ENCODE measurements at regions not wholly inside any gene's neighbourhood (a gene's known extent, or its start where the extent isn't known, plus 50 kb on each side); places are given as distances from the start of the nearest gene placed in this dataset.

DNA sequence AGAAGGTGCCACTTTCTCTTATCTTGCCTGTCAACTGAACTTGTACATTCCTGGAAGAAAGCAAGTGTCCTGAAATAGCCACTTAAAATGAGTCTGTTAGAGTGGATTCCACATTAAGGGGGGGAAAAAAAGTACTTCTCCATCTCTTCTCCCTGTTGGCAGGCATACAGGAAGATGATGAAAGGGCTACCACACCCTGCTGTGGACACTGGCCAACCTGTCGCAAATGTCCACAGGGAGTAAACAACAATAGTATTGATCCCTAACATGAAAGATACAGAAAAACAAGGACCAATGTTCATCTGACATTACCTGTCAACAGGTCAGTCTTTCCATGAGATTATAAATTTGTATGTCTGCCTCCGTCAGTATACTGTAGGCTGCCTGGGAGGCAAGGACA is 265.1 kb upstream of the MAP3K1 start:
- no peak for DNase-seq

DNA sequence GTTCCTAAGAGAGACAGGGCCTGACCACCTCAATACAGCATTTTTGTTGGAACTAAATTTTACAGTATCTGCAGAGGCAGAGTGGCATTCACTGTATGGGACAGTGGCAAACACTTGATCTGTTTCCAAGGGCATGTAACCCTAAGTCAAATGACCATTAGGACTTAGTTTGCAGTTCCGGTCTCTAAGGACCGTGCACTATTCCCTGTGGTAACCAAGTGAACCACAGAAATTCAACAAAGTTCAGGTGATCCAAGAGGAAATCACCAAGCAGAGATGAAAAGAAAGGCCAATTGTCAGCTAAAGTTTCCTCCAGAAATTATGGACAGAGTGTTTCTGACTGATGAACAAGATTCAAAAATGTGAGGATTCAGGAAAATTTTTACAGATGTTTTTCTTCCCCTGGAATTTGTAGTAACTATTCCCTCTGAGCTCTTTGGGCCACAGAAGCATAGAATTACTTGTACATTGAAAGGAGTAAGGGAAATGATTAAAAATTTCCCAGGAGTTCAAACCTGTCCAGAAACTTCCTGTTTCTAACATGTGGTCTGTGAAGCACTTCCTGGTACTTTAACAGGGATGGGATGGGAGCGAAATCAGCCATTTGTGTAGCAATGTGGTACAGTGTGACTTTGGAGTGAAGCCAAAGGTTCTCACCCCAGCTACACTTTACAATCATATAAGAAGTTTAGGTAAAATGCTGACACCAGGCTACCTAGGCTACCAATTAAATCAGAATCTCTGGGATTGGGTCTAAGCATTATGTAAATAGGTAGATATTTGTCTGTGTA is 266.1 kb upstream of the MAP3K1 start:
- no peak for DNase-seq

DNA sequence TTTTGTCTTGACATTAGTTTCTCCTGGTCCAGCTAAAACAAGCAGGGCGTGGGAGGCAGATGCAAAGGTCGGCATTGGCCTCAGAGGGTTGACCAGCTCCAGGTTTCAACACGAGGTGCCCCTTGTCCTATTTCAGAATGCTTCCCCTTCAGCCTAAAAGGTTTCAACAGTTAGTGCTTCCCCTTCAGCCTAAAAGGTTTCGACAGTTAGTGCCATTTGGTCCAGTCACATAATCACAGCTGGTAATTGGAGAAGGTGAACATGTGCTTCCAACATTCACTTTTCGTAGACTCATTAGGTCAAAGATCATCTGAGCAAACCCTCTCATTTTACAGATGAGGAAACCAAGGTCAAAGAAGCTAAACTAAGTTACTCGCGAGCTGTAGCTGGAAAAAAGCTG is 270.3 kb upstream of the MAP3K1 start:
- DNase-seq = no peak

GRCh38 chr5:56543441-56544388 is 271.6 kb upstream of the MAP3K1 start:
- no peak for DNase-seq

DNA sequence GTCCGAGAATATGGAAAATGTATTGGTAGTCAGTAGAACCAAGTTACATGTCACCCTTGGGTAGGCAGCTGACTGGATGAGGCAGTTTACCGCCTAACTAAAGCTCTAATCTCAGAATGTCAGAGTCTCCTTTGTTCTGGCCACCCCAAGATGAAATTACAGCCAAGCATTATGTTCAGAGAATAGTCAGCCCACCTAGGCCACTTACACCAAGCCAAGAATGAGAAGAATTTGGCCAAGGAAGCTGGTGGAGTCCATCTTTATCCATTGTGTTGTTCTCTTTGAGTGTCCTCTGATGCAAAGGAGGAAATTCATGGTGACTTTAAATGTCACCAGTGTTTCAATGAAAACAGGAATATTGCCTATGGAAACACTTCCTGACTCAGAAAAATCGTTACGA is 275.1 kb upstream of the MAP3K1 start:
- DNase-seq = no peak

DNA sequence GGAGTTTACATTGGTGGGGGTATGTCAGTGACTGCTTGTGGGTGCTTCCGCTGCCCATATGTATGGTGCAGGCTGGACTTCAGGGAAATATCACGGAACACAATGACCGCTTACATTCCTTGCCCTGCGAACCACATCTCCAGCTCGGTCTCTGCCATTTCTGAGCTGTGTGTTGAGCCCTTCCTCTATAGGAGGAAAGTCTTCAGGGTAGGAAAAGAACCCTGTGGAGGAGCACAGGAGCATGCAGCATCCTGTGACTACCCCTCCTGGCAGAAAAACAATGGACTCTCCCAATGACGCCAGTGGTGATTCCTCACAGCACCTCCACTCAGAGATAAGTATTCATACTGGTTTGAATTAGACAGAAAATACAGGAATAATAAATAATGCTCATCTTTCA is 276.8 kb upstream of the MAP3K1 start:
- no peak for DNase-seq

DNA sequence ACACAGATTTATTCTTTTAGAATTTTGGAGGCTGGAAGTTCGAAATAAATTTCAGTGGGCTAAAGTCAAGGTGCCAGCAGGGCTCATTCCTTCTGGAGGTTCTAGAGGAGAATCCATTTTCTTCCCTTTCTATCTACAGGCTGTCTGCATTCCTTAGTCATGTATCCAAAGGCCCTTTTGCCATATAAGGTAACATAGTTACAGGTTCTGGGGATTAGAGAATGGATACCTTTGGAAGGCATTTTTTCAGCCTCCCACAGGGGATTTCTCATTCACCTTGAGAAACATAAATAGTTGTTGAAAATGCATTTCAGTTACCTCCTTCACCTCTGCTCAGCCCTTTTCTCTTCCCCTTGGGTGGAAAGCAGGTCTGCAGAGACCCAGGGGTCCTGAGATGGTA is 280.0 kb upstream of the MAP3K1 start:
- DNase-seq = no peak

DNA sequence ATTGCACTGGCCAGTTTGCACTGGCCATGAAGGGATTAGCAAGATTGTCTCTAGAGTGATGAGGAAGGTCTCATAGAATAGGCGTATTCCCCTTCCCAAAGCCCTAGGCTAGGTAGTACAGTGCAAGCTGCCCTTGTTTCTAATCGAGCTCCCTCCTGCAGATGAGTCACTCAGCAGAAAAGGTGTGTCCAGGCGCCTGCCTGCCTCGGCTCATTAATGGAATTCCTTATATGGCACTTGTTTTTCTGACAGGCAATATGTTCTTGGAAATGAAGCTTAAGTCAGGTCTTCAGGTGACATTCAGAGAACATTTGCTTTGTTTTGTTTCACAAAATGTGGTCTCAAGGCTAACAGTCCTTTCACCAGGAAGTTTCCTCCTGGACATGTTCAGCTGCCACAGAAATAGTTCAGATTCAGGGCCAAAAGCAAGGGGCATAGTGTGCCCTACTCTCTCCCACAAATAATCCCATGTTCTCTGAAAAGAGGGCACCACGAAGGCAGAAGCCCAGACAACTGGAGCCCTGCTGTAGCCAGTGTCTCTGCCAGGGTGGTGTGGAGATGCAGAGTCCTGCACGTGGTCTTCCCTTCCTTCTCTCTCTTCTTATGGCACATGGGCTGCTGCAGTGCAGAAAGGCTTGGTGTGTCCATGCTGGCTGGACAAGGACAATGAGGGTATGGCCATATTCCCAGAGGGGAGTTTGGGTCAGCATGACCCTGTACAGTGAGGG is 281.1 kb upstream of the MAP3K1 start:
- DNase-seq = no peak

DNA sequence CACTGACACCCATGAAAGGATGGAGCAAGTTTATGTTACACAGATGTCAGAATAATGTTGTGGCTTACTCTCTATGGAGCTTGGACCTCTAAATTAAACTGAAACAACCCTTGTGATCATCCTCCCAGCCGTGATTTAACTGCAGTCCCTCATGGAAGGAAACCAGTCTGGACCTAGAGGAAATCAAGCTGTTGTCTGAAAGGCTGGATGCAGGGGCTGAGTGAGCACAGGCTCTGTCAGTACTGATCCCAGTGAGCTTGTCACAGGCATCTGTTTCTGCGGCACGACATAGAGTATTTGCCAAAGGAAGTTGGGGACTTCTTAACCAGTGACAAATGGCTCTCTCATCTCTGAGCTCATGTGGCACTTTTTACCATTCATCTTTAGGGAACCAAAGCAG is 282.9 kb upstream of the MAP3K1 start:
- no peak for DNase-seq

GRCh38 chr5:56530626-56531138 is 284.7 kb upstream of the MAP3K1 start:
- no peak for DNase-seq

DNA sequence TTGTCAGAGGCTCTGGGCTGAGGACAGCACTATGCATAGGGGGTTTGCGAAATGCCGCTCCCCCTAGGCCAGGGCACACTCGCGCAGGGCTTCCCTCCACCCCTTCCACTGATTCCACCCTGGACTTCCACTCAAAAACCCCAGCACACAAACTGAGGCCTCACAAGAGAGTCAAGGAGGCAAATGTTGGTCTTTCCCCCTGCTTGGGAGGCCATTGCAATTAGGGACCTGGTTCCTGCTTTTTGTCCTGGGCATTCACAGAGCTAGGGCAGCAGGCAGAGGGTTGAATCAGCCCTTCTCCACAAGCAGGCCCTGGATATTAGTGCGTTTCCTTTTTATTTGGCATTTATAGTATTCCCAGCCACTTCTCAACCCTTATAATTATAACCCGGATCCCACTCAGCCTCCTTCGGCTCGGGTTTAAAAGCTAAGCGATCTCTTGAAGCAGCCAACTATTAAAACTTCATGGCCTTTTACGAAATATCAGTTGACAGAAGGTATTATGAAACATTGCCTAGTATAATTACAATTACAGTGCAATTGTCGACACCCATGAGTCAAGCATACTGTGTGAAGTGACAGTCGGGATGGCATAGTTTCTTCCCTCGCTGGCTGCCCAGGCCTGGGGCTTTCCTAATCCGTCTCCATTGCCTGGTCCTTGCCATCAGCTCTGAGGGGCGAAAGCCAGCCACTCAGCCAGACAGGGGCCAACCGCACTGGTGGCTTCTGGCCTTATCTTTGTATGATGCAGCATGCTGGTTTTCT is 285.5 kb upstream of the MAP3K1 start:
- DNase-seq = no peak

GRCh38 chr5:56527174-56527573 is 288.2 kb upstream of the MAP3K1 start:
- DNase-seq = no peak

DNA sequence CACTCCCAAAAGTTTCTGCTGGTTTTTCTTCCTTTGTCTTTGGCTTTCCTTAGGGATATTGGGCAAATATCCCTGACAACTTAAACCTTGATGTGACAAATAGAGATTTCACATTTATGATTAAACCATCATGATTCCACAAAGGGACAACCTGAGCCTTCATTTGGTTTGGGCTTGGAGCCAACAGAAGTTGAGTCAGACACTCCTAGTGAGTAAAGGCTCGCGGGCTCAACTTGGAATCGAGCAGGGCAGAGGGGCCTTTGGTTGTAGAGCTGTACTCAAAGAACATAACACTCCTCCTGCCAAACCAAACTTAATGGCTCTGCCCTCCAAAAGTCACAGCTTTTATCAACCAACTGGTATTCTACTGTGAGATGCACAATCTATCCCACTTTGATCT is 290.2 kb upstream of the MAP3K1 start:
- DNase-seq = no peak

- DNase-seq = peak in 1 of 2 donors; percentile 32
Observed at GRCh38 chr5:56523790-56524575, 290.9 kb upstream of the ANKRD55 start.

DNA sequence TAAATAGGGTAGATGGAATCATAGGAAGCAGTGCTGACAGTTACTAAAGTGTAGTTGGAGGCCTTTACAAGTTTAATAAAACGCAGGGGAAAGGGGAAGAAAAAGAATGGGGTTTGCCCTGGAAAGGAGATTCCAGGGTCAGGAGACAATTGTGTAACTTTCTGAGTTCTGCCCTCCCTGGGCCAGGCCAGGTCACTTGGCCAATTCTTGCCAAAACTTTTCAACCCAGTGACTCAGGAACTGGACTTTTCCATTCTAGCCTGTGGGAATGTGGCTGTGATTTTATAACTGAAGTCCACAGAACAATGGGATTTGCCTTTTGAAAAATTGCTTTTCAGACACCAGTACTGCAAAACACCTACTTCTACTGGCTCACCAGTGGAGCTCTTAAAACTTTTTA is 289.8 kb upstream of the ANKRD55 start:
- no peak for DNase-seq

DNA sequence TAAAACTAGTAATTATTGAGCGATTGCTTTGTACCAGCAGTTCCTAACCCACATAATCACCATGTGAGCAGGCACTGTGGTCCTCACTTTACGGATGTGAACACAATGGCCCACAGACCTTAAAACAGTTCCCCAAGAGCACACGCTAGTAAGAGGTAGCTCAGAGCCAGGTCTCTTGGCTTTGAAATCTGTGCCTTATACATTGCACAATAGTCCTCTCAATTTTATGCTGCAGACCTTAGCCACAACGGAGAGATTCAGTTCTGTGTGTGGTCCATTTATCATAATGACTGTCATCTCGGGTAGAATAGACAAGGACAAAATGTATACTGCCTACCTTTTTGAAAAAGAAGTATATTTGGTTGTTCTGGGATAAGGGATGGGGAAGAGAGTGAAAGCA is 289.0 kb upstream of the ANKRD55 start:
- DNase-seq = no peak

DNA sequence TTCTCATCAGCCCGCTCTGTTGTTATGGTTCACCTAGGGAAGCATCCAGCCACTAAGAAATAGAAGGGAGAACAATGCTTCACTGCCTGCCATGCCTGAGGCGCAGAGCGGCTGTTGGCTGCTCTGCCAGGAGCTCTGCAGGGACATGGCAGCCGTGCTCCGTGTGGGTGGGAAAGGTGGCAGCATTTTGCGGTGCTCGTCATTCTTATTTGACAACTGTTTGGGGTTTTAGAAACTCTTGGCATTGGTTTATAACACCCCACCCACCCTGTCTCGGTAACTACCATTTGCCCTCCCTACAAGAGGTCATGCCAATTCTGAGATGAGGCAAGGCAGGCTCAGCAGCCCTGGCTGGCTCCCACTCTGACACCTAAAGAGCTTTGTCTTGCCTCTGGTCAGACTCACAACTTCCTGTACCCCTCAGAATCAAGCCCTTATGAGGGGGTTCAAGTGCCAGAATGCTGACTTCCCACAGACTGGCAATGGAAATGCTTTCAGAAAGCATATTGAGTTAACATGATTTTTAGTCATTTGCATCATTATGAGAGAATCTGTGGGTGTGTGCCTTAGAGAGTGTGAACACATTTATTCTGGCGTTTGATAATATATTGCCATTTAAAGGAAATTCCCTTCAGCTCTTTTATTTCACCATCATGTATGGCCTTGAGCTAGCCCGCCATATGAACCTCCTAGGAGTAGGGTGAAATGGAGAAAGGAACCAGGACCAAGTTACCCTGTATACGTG is 288.0 kb upstream of the ANKRD55 start:
- no peak for DNase-seq

- DNase-seq = no peak
Observed at GRCh38 chr5:56518820-56519219, 285.7 kb upstream of the ANKRD55 start.

DNA sequence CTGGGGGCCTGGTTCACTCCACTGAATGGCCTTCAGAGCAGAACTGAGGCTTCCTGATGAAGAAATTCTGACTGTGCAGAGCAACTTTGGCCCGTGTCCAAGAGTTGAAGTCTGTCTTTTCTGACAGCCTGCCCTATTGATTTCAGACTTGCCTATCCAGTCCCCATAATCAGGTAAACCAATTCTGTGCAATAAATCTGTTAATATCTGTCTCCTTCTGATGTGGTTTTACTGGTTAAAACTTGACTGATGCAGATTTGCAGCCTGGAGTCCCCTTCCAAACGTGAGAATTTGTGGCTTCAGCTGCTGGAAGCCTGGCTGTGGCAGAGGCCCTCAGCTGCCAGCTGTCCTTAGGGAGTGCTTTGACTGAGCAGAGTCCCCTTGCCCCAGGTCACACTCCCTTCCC is 283.9 kb upstream of the ANKRD55 start:
- DNase-seq = peak in 1 of 2 donors; percentile 23

DNA sequence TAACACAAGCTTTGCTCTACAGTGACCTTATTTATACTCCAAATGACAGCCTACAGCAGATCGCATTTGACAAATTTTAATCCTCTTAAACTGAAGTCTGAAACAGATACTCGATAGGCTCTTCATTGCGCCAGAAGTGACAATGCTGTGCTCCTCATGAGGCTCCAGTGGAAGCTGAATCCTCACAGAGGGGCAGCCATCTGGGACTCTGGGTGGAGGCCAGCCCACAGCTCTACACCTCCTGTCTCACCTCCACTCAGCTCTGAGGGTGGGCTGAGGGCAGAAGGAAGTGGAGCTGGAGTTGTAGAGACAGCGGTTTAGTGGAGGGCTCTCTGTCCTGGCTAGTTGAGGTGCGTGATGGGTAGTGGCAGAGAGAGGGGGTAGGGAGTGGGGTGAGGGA is 283.3 kb upstream of the ANKRD55 start:
- no peak for DNase-seq

Measured in right lung (tissue), 2 donors.